ENCODE measurements at regions not wholly inside any gene's neighbourhood (a gene's known extent, or its start where the extent isn't known, plus 50 kb on each side); places are given as distances from the start of the nearest gene placed in this dataset.

- no peaks in the 10 kb centered on the region for H3K27me3 Mint-ChIP-seq (ENCODE audit: insufficient read depth)
- H3K9me3 ChIP-seq (ENCODE audit: control insufficient read depth, low read length): no peaks in the 10 kb centered on the region
These were observed 185.2 kb upstream of the ID2 start for GRCh38 chr2:8496617-8497016.

DNA sequence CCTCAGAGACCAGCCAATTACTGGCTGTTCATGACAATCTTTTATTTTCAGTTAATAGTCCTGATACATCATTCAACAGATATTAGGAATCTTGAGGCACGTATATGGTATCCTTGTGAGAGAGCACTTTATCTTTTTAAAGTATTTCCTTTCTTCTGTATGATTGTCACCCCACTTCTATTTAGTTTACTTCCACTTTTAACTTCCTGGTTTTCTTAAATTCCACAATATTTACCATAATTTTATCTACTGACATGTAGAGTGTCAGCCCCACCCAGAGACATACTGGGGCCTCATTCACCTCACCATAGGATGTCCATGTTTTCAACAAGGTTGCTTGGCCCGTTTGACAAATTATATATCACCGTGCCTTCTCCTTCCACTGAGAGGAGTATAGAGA lies 182.9 kb upstream of the ID2 start:
- no peaks in the 10 kb centered on the region for H3K9me3 ChIP-seq (ENCODE audit: control insufficient read depth, low read length)
- TF ChIP-seq, protein P1, sequence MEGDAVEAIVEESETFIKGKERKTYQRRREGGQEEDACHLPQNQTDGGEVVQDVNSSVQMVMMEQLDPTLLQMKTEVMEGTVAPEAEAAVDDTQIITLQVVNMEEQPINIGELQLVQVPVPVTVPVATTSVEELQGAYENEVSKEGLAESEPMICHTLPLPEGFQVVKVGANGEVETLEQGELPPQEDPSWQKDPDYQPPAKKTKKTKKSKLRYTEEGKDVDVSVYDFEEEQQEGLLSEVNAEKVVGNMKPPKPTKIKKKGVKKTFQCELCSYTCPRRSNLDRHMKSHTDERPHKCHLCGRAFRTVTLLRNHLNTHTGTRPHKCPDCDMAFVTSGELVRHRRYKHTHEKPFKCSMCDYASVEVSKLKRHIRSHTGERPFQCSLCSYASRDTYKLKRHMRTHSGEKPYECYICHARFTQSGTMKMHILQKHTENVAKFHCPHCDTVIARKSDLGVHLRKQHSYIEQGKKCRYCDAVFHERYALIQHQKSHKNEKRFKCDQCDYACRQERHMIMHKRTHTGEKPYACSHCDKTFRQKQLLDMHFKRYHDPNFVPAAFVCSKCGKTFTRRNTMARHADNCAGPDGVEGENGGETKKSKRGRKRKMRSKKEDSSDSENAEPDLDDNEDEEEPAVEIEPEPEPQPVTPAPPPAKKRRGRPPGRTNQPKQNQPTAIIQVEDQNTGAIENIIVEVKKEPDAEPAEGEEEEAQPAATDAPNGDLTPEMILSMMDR (conservative IDR thresholded peaks at IDR 0.05): no peak
- Mint-ChIP-seq H3K4me3 (no peak overlapping the region), H3K4me1 (peaks cover 23% of the 10 kb centered on the region), H3K9me3 (no peaks in the 10 kb centered on the region), H3K36me3 (ENCODE audit: low read depth) (no peaks in the 10 kb centered on the region), H3K27ac (no peak overlapping the region), H3K27me3 (ENCODE audit: insufficient read depth) (no peaks in the 10 kb centered on the region)
- WGBS, 2 experiments (ENCODE audit: insufficient coverage in 1 of 2, insufficient read length in 1 of 2): 100% methylated on average over 3 of the region's 3 CpGs; no CpG with 5 or more reads in 1 of the 2 experiments
- no peak overlapping the region for H3K27ac ChIP-seq (ENCODE audit: low read depth, low read length)
- no peak for DNase-seq
- no peaks in the 10 kb centered on the region for H3K27me3 ChIP-seq (ENCODE audit: control insufficient read depth, insufficient read depth, low read length, poor library complexity, severe bottlenecking)
- peaks cover 9% of the 10 kb centered on the region for H3K4me1 ChIP-seq (ENCODE audit: control insufficient read depth, insufficient read depth, low read length)
- H3K36me3 ChIP-seq (ENCODE audit: control insufficient read depth, insufficient read depth, low read length): no peaks in the 10 kb centered on the region
- H3K9ac ChIP-seq (ENCODE audit: extremely low read depth, low read length, poor library complexity, severe bottlenecking): no peak overlapping the region
- H3K4me3 ChIP-seq (ENCODE audit: low read length): no peak overlapping the region

More at GRCh38 chr2:8496617-8497016, 185.2 kb upstream of the ID2 start:
- TF ChIP-seq, protein P1 (conservative IDR thresholded peaks at IDR 0.05): no peak
- Histone ChIP-seq H3K9ac (ENCODE audit: extremely low read depth, low read length, poor library complexity, severe bottlenecking) (no peak overlapping the region), H3K36me3 (ENCODE audit: control insufficient read depth, insufficient read depth, low read length) (no peaks in the 10 kb centered on the region), H3K27me3 (ENCODE audit: control insufficient read depth, insufficient read depth, low read length, poor library complexity, severe bottlenecking) (no peaks in the 10 kb centered on the region), H3K4me1 (ENCODE audit: control insufficient read depth, insufficient read depth, low read length) (peaks cover 13% of the 10 kb centered on the region), H3K4me3 (ENCODE audit: low read length) (no peak overlapping the region), H3K27ac (ENCODE audit: low read depth, low read length) (no peak overlapping the region)
- no peaks in the 10 kb centered on the region for H3K9me3 Mint-ChIP-seq
- peaks cover 25% of the 10 kb centered on the region for H3K4me1 Mint-ChIP-seq
- WGBS, 2 experiments (ENCODE audit: insufficient coverage in 1 of 2, insufficient read length in 1 of 2): 88 to 89% methylated on average over 4 of the region's 4 CpGs
- H3K27ac Mint-ChIP-seq: no peak overlapping the region
- no peaks in the 10 kb centered on the region for H3K36me3 Mint-ChIP-seq (ENCODE audit: low read depth)
- H3K4me3 Mint-ChIP-seq: no peak overlapping the region
- DNase-seq: no peak

DNA sequence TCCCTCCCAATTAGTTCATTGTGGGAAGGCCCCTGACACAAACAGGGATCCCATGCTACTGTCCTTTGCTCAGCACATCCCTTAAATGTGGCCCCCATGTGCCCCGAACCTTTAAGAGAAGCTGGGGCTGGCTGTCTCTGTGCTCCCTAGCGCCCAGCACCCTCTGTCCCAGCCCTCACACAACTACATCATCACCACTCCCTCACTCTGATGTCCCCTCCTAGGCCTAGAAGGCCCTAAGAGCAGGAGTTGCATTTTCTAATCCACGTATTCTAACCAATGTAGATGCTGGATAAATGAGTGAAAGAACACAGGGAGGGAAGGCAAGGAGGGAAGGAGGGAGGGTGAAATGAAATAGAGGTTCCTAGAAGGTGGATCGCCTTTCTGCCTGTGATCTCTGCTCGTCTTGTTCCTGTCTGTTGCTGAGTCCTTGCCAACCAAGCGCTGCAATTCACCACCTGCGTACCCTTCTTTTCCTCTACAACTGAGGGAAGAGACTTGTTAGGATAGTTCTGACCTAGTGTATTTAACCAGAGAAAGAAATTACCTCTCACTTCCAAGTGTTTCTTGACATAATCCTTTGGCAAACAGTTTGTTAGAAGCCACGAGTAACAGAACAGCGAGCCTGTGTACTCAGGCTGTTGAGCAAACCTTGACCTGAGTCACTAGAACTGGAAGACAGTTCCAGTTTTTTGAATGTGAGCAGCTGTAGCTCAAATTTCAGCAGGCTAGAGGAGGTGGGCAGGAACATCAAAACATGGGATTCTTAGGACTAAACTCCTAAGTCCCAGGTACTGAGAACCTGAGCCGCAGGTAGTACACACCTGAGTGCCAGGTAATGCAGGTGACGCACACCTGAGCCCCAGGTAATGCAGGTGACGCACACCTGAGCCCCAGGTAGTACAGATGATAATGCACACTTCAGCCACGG lies 181.5 kb upstream of the ID2 start:
- no peaks in the 10 kb centered on the region for H3K9me3 Mint-ChIP-seq
- Histone ChIP-seq H3K9me3 (ENCODE audit: control insufficient read depth, low read length) (no peaks in the 10 kb centered on the region), H3K4me3 (ENCODE audit: low read length) (no peak overlapping the region), H3K36me3 (ENCODE audit: control insufficient read depth, insufficient read depth, low read length) (no peaks in the 10 kb centered on the region), H3K9ac (ENCODE audit: extremely low read depth, low read length, poor library complexity, severe bottlenecking) (no peak overlapping the region), H3K4me1 (ENCODE audit: control insufficient read depth, insufficient read depth, low read length) (peaks cover 7% of the 10 kb centered on the region), H3K27ac (ENCODE audit: low read depth, low read length) (no peak overlapping the region), H3K27me3 (ENCODE audit: control insufficient read depth, insufficient read depth, low read length, poor library complexity, severe bottlenecking) (no peaks in the 10 kb centered on the region)
- no peaks in the 10 kb centered on the region for H3K27me3 Mint-ChIP-seq (ENCODE audit: insufficient read depth)
- no peak overlapping the region for H3K4me3 Mint-ChIP-seq
- DNase-seq: no peak
- peaks cover 20% of the 10 kb centered on the region for H3K4me1 Mint-ChIP-seq
- no peaks in the 10 kb centered on the region for H3K36me3 Mint-ChIP-seq (ENCODE audit: low read depth)
- H3K27ac Mint-ChIP-seq: peak overlapping the region; percentile 22
- WGBS, 2 experiments (ENCODE audit: insufficient coverage in 1 of 2, insufficient read length in 1 of 2): 92 to 99% methylated on average over 6 to 13 of the region's 13 CpGs
- TF ChIP-seq, protein P1 (conservative IDR thresholded peaks at IDR 0.05): no peak

All from endodermal cell (in vitro differentiated cells).